Osteoblast (primary cell): ENCODE measurements at regions not wholly inside any gene's neighbourhood (a gene's known extent, or its start where the extent isn't known, plus 50 kb on each side); places are given as distances from the start of the nearest gene placed in this dataset.
"Not testable (repeated sequence)": the region's sequence is repeated elsewhere in the genome, so short reads cannot be mapped to it uniquely, and the experiment has no call there.

Experiments
- DNase-seq: peaks from one replicate; pipeline ENCODE4 v3.0.0; 2011; ENCODE audit warnings: low spot score, mixed read lengths; ENCODE audit not compliant: insufficient read length; ENCODE audit errors: missing footprints
- H2AFZ ChIP-seq: 2 replicates; pipeline ENCODE4 v1.6.0; 2011; ENCODE audit warnings: mild to moderate bottlenecking, low read length
- H3K27ac ChIP-seq: 2 replicates; pipeline ENCODE4 v1.5.1; 2011; ENCODE audit warnings: mild to moderate bottlenecking, low read depth, low read length, moderate library complexity
- H3K27me3 ChIP-seq: 2 replicates; pipeline ENCODE4 v1.6.0; 2012; ENCODE audit warnings: mild to moderate bottlenecking, control low read depth, inconsistent platforms, low read length, moderate library complexity; ENCODE audit not compliant: insufficient read depth
- H3K36me3 ChIP-seq: 2 replicates; pipeline ENCODE4 v1.5.1; 2011; ENCODE audit warnings: mild to moderate bottlenecking, low read length, control low read depth, moderate library complexity; ENCODE audit not compliant: insufficient read depth
- H3K4me1 ChIP-seq: 2 replicates; pipeline ENCODE4 v1.5.1; 2011; ENCODE audit warnings: mild to moderate bottlenecking, low read length, control low read depth, moderate library complexity; ENCODE audit not compliant: insufficient read depth
- H3K4me2 ChIP-seq: 2 replicates; pipeline ENCODE4 v1.6.0; 2011; ENCODE audit warnings: mild to moderate bottlenecking, low read length; ENCODE audit not compliant: insufficient read depth
- H3K4me3 ChIP-seq: fragments of 200-600 bp; sonication (generic); 3 replicates; pipeline ENCODE4 v1.5.1; 2012; ENCODE audit warnings: mild to moderate bottlenecking, low read length, inconsistent platforms; ENCODE audit not compliant: insufficient read depth
- H3K79me2 ChIP-seq: 2 replicates; pipeline ENCODE4 v1.6.0; 2012; ENCODE audit warnings: mild to moderate bottlenecking, low read length, control low read depth, inconsistent platforms; ENCODE audit not compliant: insufficient read depth
- H3K9me3 ChIP-seq: 2 replicates; pipeline ENCODE4 v1.5.1; 2011; ENCODE audit warnings: low read depth, low read length, control low read depth
- H4K20me1 ChIP-seq: 2 replicates; pipeline ENCODE4 v1.6.0; 2012; ENCODE audit warnings: mild to moderate bottlenecking, low read length, control low read depth; ENCODE audit not compliant: insufficient read depth

DNA sequence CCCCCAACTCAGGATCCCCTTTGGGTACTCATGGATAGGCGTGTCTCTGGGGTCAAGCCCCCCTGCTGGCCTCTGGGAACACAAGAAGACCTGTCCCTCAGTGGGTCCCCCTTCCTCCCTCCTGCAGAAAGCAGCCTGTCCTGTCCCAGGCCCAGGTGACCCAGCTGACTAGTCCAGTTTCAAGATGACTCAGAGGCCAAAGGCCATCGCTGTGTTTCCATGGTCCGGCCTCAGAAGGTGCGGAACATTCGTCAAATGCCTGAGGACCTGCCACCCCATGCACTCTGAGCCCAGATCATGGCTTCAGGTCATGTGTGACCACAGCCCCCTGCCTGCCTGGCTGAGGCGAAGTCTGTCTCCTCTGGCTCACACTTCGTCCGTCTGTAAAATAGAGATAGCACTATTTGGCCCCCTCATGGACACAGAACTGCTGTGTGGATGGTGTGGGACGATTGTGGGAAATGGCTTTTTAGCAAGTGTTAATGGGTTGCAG is 71.4 kb upstream of the SPDYE9 start:
- H3K36me3 ChIP-seq, H3K9me3 ChIP-seq, H3K4me1 ChIP-seq, DNase-seq, H3K27me3 ChIP-seq, H3K4me3 ChIP-seq, H2AFZ ChIP-seq, H3K79me2 ChIP-seq, H3K4me2 ChIP-seq, H3K27ac ChIP-seq, H4K20me1 ChIP-seq: not testable (repeated sequence)

DNA sequence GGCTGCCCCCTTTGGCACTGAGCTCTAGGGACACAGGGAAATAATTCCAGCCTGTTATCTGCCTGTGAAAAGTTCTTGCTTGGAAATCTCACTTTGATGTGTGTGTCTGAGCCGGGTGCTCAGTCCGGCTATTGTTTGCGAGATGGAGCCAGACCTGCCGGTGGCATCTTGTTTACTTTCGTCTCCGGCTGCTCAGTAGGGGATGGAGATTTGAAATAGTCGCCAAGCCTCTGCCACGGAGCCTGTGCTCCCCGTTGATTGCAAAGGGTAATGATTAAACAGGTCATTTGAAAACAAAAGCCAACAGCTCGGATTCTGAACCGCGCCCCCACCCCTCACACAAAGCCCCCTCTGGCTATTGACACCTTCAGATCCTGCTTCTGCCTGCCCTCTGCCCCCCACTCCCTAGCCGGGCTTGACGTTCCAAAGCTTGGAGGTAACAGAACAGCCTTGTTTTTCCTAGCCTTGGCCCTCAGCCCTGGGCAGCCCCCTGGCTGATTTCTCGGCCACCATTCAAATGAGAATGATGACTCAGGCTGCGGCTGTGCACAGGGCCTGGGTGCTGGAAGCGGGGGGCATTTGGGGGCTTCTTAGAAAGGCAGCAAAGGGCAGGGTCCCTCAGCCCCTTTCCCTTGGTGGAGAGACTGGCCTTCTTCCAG is 70.8 kb upstream of the SPDYE9 start:
- not testable (repeated sequence) for H3K36me3 ChIP-seq, H4K20me1 ChIP-seq, H2AFZ ChIP-seq, H3K9me3 ChIP-seq, H3K4me1 ChIP-seq, H3K27me3 ChIP-seq, H3K4me2 ChIP-seq, H3K79me2 ChIP-seq, DNase-seq, H3K27ac ChIP-seq, H3K4me3 ChIP-seq

DNA sequence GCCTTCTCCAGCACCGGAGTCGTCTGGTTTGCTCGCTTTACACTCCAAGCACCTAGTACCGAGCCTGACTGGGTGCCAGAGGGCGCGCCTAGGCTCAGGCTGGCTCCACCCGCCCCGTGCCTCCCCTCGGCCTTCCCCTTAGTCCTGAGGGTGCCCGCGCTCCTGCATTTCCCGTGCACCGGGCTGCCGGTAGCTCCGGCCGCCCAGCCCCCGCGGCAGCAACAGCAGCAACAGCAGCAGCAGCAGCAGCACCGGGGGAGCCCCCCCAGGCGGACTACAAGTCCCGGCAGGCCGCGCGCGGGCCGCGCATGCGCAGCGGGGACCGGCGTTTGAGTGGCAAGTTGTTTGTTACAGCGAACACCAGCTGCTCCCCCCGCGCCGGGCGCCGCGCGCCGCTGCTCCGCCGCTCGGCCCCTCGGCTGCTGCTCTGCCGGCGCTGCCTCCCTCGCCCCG is 68.8 kb upstream of the SPDYE9 start:
- H3K4me1 ChIP-seq, H2AFZ ChIP-seq, H3K79me2 ChIP-seq, H3K9me3 ChIP-seq, H4K20me1 ChIP-seq, H3K4me2 ChIP-seq, DNase-seq, H3K27me3 ChIP-seq, H3K36me3 ChIP-seq, H3K27ac ChIP-seq: not testable (repeated sequence)
- peak overlapping the region; percentile 40 for H3K4me3 ChIP-seq

DNA sequence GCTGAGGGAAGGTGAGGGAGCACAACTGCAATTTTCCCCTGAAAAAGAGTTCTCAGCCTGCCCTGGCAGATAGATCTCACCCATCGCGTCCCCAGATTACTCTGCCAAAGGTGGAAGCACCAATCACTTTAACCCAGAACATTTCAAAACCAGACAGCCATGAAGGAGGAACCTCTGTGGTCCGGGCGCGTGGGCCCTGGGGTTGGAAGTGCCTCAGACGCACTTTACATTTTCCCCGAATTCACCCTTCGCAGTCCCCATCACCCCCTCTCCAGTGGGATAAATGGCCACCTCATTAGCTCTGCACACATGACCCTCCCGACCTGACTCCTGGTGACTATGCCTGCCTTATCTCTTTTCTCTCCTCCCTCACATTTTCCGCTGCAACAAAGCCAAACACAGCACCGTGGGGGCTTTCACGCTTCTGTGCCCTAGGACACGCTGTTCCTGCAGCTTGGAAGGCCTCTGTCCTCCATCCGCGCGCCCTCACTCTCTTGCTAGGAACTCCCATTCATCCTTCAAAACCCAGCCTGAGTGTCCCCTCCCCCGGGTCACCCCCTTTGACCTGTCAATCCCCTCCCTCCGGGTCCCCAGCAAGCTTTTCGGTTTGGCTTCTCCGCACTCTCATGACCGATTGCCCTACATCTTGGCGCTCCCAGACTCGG is 68.2 kb upstream of the SPDYE9 start:
- H3K4me3 ChIP-seq, H3K4me1 ChIP-seq, H2AFZ ChIP-seq, H4K20me1 ChIP-seq, H3K4me2 ChIP-seq, H3K27me3 ChIP-seq, DNase-seq, H3K27ac ChIP-seq, H3K36me3 ChIP-seq, H3K79me2 ChIP-seq, H3K9me3 ChIP-seq: not testable (repeated sequence)

DNA sequence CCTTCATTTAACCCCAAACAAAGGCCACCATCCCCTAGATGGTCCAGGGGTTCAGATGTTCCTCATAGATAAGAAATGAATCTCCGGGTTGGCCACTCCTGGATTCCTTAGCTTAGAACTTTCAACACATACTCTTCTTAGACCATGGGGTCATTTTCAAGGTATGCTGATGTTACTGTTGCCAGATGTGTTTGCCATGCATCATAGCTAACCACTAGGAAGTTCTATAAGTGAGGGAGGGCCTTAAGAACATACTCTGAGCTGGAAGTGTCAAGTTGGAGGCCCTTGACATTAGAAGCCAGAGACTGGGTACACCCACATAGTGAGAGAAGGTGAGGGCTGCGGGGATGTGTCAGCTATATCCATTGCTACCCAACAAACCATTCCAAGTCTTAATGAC is 62.7 kb upstream of the SPDYE9 start:
- H3K27me3 ChIP-seq, H3K36me3 ChIP-seq, DNase-seq, H3K4me1 ChIP-seq, H4K20me1 ChIP-seq, H3K4me2 ChIP-seq, H3K4me3 ChIP-seq, H3K27ac ChIP-seq, H3K9me3 ChIP-seq, H2AFZ ChIP-seq, H3K79me2 ChIP-seq: not testable (repeated sequence)

DNA sequence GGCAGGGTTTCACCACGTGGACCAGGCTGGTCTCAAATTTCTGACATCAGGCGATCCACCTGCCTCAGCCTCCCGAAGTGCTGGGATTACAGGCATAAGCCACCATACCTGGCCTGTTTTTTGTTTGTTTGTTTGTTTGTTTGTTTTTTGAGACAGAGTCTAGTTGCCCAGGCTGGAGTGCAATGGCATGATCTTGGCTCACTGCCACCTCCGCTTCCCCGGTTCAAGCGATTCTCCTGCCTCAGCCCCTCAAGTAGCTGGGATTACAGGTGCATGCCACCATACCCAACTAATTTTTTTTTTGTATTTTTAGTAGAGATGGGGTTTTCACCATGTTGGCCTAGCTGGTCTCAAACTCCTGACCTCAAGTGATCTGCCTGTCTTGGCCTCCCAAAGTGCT is 61.8 kb upstream of the SPDYE9 start:
- H2AFZ ChIP-seq, H3K79me2 ChIP-seq, H3K27ac ChIP-seq, H4K20me1 ChIP-seq, H3K4me1 ChIP-seq, DNase-seq, H3K9me3 ChIP-seq, H3K27me3 ChIP-seq, H3K36me3 ChIP-seq, H3K4me3 ChIP-seq, H3K4me2 ChIP-seq: not testable (repeated sequence)

DNA sequence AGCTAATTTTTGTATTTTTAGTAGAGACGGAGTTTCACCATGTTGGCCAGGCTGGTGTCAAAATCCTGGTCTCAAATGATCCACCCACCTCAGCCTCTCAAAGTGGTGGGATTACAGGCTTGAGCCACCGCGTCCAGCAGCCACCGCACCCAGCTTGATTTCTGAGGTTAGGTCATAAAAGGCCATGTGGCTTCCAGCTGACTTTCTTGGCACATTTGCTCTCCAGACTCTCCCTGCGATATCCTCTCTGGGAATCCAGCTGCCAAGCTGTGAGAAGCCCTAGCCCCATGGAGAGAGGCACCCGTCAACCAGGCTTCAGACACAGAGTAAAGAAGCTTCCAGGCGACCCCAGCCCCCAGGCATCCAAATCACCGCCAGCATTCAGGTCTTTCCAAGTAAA is 58.2 kb upstream of the SPDYE9 start:
- H3K9me3 ChIP-seq, H2AFZ ChIP-seq, H3K79me2 ChIP-seq, H3K4me3 ChIP-seq, H3K36me3 ChIP-seq, DNase-seq, H3K27ac ChIP-seq, H3K4me2 ChIP-seq, H3K4me1 ChIP-seq, H4K20me1 ChIP-seq, H3K27me3 ChIP-seq: not testable (repeated sequence)

DNA sequence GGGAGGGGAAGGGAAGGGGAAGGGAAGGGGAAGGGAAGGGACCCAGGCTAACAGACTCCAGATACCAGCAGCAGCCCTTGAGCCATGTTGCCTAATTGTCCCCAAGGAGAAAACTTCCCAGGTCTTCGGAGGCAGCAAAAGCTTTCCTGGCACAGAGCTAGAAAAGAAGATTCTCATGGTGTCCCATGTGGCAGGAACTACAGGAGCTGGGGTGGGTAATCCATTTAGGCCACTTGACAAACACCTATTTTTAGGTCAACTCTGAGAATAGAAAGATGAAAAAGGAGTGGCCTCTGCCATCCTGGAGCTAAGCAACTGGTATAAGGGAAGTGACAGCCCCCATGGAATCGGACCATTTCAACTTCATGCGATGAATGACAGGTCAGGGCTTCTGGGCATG is 52.1 kb upstream of the SPDYE9 start:
- H3K4me2 ChIP-seq = not testable (repeated sequence)

More for the DNA sequence above, 52.1 kb upstream of the SPDYE9 start:
- not testable (repeated sequence) for H3K4me1 ChIP-seq, H3K9me3 ChIP-seq, H3K27ac ChIP-seq, H4K20me1 ChIP-seq, H3K36me3 ChIP-seq, H2AFZ ChIP-seq, DNase-seq, H3K27me3 ChIP-seq, H3K4me3 ChIP-seq, H3K79me2 ChIP-seq
